ENCODE measurements at regions not wholly inside any gene's neighbourhood (a gene's known extent, or its start where the extent isn't known, plus 50 kb on each side); places are given as distances from the start of the nearest gene placed in this dataset.

GRCh38 chr1:187306710-187307415 lies 478.1 kb downstream of the PLA2G4A start:
- H3K27me3 ChIP-seq (ENCODE audit: insufficient read depth, low read length), result no peaks in the 10 kb centered on the region
- TF ChIP-seq, protein P1, sequence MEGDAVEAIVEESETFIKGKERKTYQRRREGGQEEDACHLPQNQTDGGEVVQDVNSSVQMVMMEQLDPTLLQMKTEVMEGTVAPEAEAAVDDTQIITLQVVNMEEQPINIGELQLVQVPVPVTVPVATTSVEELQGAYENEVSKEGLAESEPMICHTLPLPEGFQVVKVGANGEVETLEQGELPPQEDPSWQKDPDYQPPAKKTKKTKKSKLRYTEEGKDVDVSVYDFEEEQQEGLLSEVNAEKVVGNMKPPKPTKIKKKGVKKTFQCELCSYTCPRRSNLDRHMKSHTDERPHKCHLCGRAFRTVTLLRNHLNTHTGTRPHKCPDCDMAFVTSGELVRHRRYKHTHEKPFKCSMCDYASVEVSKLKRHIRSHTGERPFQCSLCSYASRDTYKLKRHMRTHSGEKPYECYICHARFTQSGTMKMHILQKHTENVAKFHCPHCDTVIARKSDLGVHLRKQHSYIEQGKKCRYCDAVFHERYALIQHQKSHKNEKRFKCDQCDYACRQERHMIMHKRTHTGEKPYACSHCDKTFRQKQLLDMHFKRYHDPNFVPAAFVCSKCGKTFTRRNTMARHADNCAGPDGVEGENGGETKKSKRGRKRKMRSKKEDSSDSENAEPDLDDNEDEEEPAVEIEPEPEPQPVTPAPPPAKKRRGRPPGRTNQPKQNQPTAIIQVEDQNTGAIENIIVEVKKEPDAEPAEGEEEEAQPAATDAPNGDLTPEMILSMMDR (IDR thresholded peaks at IDR 0.05; ENCODE audit: extremely low read depth, low read depth, low read length), result no peak
- no peaks in the 10 kb centered on the region for H3K9me3 ChIP-seq (ENCODE audit: low read depth, low read length)
- no peaks in the 10 kb centered on the region for H3K4me1 ChIP-seq (ENCODE audit: insufficient read depth, low read length)
- no peak overlapping the region for H2AFZ ChIP-seq (ENCODE audit: low read length)
- H3K79me2 ChIP-seq (ENCODE audit: insufficient read depth, low read length), result no peaks in the 10 kb centered on the region
- H3K27ac ChIP-seq (ENCODE audit: low read depth, low read length), result no peak overlapping the region
- H3K36me3 ChIP-seq (ENCODE audit: insufficient read depth, low read length), result no peaks in the 10 kb centered on the region
- no peak overlapping the region for H3K4me3 ChIP-seq (ENCODE audit: insufficient read depth, low read length)
- no peak for DNase-seq (ENCODE audit: insufficient read length, low spot score, missing footprints)
- no peak overlapping the region for H3K4me2 ChIP-seq (ENCODE audit: insufficient read depth, low read length)
- H4K20me1 ChIP-seq (ENCODE audit: insufficient read depth, low read length), result no peaks in the 10 kb centered on the region

DNA sequence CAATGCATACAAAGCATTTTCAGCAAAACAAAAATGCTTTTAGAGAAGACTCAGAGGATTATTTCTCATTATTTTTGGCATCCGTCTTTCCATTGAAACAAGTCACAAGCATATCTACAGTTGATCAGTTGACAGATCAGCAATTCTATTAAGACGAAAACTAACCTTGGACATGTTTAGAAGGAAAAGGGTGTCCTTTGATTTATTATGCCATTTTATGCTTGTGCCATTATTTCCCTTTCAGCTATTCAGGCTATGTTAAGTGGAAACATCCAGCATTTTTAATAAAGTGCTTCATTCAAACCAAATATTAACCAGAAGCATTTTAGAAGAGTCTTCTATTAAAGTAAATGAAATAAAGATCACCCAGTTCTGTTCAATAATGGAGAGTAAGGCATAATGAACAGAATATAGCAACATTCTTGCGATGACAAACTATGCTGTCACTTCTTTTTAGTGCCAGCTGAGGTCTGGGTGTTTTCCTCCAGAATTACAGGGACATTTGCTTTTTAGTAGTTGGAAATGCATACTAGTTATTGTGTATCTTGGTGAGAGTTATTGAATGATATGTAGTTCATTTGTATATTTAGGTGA lies 481.4 kb downstream of the PLA2G4A start:
- Histone ChIP-seq H3K4me1 (ENCODE audit: insufficient read depth, low read length) (no peaks in the 10 kb centered on the region), H3K27me3 (ENCODE audit: insufficient read depth, low read length) (no peaks in the 10 kb centered on the region), H2AFZ (ENCODE audit: low read length) (no peak overlapping the region), H4K20me1 (ENCODE audit: insufficient read depth, low read length) (no peaks in the 10 kb centered on the region), H3K27ac (ENCODE audit: low read depth, low read length) (no peak overlapping the region), H3K36me3 (ENCODE audit: insufficient read depth, low read length) (no peaks in the 10 kb centered on the region), H3K79me2 (ENCODE audit: insufficient read depth, low read length) (no peaks in the 10 kb centered on the region), H3K4me3 (ENCODE audit: insufficient read depth, low read length) (no peak overlapping the region), H3K9me3 (ENCODE audit: low read depth, low read length) (no peaks in the 10 kb centered on the region), H3K4me2 (ENCODE audit: insufficient read depth, low read length) (no peak overlapping the region)
- DNase-seq (ENCODE audit: insufficient read length, low spot score, missing footprints), result no peak
- TF ChIP-seq, protein P1 (IDR thresholded peaks at IDR 0.05; ENCODE audit: extremely low read depth, low read depth, low read length), result no peak

DNA sequence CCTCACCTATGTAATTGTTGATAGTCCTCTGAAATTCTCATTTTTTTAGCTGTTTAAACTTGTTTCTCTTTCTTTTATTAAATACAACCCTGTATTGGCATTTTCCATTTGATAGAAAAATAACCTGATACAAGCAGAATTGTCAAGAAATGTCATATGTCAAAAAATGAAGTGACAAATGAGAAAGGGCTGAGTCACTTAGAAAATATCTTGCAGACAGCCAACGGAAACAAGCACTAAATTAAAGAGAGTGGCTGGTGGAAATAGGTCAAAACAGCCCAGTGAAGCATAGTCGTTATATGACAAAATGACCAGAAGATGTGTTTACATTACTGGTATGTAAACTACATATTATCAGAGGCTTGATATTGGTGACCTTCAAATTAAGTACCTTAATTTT lies 484.4 kb downstream of the PLA2G4A start:
- no peak overlapping the region for H2AFZ ChIP-seq (ENCODE audit: low read length)

DNA sequence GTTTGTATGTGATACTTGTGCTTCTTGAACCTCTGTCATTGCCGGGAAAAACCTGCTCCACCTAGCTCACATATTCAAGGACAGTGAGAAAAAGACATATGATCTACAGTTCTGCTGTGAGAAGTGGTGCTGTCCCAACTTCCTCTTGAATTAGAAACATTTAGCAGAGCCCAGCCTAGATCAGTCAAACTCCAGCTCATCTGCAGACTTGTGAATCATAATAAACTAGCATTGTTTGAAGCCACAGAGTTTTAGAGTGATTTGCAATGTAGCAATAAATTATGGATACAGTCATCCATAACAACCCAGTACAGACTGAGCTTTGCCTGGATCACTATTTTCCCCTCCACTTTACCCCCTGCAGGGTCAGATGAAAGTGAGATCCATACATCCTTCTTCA lies 497.8 kb downstream of the PLA2G4A start:
- H3K4me1 ChIP-seq (ENCODE audit: insufficient read depth, low read length), result no peaks in the 10 kb centered on the region
- H3K9me3 ChIP-seq (ENCODE audit: low read depth, low read length), result no peaks in the 10 kb centered on the region
- DNase-seq (ENCODE audit: insufficient read length, low spot score, missing footprints), result no peak
- no peaks in the 10 kb centered on the region for H4K20me1 ChIP-seq (ENCODE audit: insufficient read depth, low read length)
- no peak overlapping the region for H2AFZ ChIP-seq (ENCODE audit: low read length)
- H3K27me3 ChIP-seq (ENCODE audit: insufficient read depth, low read length), result no peaks in the 10 kb centered on the region
- TF ChIP-seq, protein P1 (IDR thresholded peaks at IDR 0.05; ENCODE audit: extremely low read depth, low read depth, low read length), result no peak
- no peak overlapping the region for H3K27ac ChIP-seq (ENCODE audit: low read depth, low read length)
- H3K79me2 ChIP-seq (ENCODE audit: insufficient read depth, low read length), result no peaks in the 10 kb centered on the region
- no peak overlapping the region for H3K4me2 ChIP-seq (ENCODE audit: insufficient read depth, low read length)
- no peaks in the 10 kb centered on the region for H3K36me3 ChIP-seq (ENCODE audit: insufficient read depth, low read length)
- H3K4me3 ChIP-seq (ENCODE audit: insufficient read depth, low read length), result no peak overlapping the region

More for the DNA sequence above, 484.4 kb downstream of the PLA2G4A start:
- no peak overlapping the region for H3K4me3 ChIP-seq (ENCODE audit: insufficient read depth, low read length)
- H3K27me3 ChIP-seq (ENCODE audit: insufficient read depth, low read length), result no peaks in the 10 kb centered on the region
- no peak overlapping the region for H3K27ac ChIP-seq (ENCODE audit: low read depth, low read length)
- no peaks in the 10 kb centered on the region for H3K9me3 ChIP-seq (ENCODE audit: low read depth, low read length)
- TF ChIP-seq, protein P1 (IDR thresholded peaks at IDR 0.05; ENCODE audit: extremely low read depth, low read depth, low read length), result no peak
- no peaks in the 10 kb centered on the region for H3K79me2 ChIP-seq (ENCODE audit: insufficient read depth, low read length)
- no peaks in the 10 kb centered on the region for H4K20me1 ChIP-seq (ENCODE audit: insufficient read depth, low read length)
- H3K36me3 ChIP-seq (ENCODE audit: insufficient read depth, low read length), result no peaks in the 10 kb centered on the region
- H3K4me1 ChIP-seq (ENCODE audit: insufficient read depth, low read length), result no peaks in the 10 kb centered on the region
- DNase-seq (ENCODE audit: insufficient read length, low spot score, missing footprints), result no peak
- H3K4me2 ChIP-seq (ENCODE audit: insufficient read depth, low read length), result no peak overlapping the region
